Thoracic aorta (tissue), 2 donors: ENCODE measurements at regions not wholly inside any gene's neighbourhood (a gene's known extent, or its start where the extent isn't known, plus 50 kb on each side); places are given as distances from the start of the nearest gene placed in this dataset.

ENCODE experiments used
- ATAC-seq: fragments of 150-250 bp; one replicate; pipeline ENCODE4 v1.8.0; 2017; ENCODE audit warnings: low read depth; ENCODE audit not compliant: insufficient number of reproducible peaks, low FRiP score
- DNase-seq: peaks from one replicate; pipeline ENCODE4 v3.0.0-alpha.2; 2020; ENCODE audit warnings: low spot score
- H3K27ac ChIP-seq, 2 donors: fragments of 200-600 bp; sonication (generic); 1 replicate in 1 of 2; 2 replicates in 1 of 2; pipeline ENCODE4 v1.5.1; 2016; ENCODE audit warnings: mild to moderate bottlenecking in 2 of 2, moderate library complexity in 2 of 2
- H3K27me3 ChIP-seq: fragments of 200-600 bp; sonication (generic); replicated peaks from 2 replicates; pipeline ENCODE4 v1.6.0; 2016; ENCODE audit warnings: mild to moderate bottlenecking; ENCODE audit not compliant: insufficient read depth
- H3K36me3 ChIP-seq: fragments of 200-600 bp; sonication (generic); one replicate; pipeline ENCODE4 v1.5.1; 2016
- H3K4me1 ChIP-seq, 2 donors: fragments of 200-600 bp; sonication (generic); 1 replicate in 1 of 2; 2 replicates in 1 of 2; pipeline versions ENCODE4 v1.5.1 to v1.6.0; 2016; ENCODE audit warnings: low read depth in 2 of 2, mild to moderate bottlenecking in 1 of 2; ENCODE audit not compliant: control insufficient read depth in 1 of 2
- H3K4me3 ChIP-seq: fragments of 200-600 bp; sonication (generic); 2 replicates; pipeline ENCODE4 v1.5.1; 2016; ENCODE audit warnings: mild to moderate bottlenecking
- H3K9me3 ChIP-seq: fragments of 200-600 bp; sonication (generic); 2 replicates; pipeline ENCODE4 v1.5.1; 2016
- TF ChIP-seq, protein P1 (sequence below): fragments of 200-600 bp; sonication (generic); IDR thresholded peaks from one replicate; pipeline ENCODE4 v1.5.1; 2019; ENCODE audit warnings: antibody characterized with exemption

DNA sequence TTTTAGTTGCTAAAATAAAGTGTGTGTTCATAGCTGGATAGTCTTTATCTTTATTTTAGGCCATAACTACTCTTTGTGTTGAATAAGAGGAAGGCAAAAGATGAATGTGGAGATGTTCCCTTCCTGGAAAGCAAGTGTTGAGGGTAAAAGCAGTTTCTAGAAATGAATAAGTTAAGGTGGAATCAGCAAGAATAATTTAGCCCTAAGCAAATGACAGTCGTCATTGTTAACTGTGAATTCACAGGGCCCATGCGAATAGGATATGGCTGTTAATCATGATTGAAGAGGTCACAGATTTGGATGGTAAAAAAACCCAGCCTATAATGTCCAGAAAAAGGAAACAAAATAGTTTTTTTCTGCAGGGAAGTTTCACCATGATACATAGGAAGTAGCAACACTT, 167.8 kb upstream of the PPP3CA start:
- Histone ChIP-seq H3K27ac (no peak overlapping the region), H3K27me3 (no peaks in the 10 kb centered on the region), H3K4me1 (no peaks in the 10 kb centered on the region), H3K9me3 (no peaks in the 10 kb centered on the region), H3K4me3 (no peak overlapping the region), H3K36me3 (no peaks in the 10 kb centered on the region)
- TF ChIP-seq, protein P1, sequence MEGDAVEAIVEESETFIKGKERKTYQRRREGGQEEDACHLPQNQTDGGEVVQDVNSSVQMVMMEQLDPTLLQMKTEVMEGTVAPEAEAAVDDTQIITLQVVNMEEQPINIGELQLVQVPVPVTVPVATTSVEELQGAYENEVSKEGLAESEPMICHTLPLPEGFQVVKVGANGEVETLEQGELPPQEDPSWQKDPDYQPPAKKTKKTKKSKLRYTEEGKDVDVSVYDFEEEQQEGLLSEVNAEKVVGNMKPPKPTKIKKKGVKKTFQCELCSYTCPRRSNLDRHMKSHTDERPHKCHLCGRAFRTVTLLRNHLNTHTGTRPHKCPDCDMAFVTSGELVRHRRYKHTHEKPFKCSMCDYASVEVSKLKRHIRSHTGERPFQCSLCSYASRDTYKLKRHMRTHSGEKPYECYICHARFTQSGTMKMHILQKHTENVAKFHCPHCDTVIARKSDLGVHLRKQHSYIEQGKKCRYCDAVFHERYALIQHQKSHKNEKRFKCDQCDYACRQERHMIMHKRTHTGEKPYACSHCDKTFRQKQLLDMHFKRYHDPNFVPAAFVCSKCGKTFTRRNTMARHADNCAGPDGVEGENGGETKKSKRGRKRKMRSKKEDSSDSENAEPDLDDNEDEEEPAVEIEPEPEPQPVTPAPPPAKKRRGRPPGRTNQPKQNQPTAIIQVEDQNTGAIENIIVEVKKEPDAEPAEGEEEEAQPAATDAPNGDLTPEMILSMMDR = no peak
- no peak for ATAC-seq
- DNase-seq = no peak

GRCh38 chr4:101512416-101512815, 165.1 kb upstream of the PPP3CA start:
- Histone ChIP-seq H3K4me3 (no peak overlapping the region), H3K36me3 (no peaks in the 10 kb centered on the region), H3K27ac (no peak overlapping the region), H3K4me1 (no peaks in the 10 kb centered on the region), H3K27me3 (no peaks in the 10 kb centered on the region), H3K9me3 (no peaks in the 10 kb centered on the region)
- DNase-seq (no peak), ATAC-seq (no peak)
- TF ChIP-seq, protein P1 = no peak

DNA sequence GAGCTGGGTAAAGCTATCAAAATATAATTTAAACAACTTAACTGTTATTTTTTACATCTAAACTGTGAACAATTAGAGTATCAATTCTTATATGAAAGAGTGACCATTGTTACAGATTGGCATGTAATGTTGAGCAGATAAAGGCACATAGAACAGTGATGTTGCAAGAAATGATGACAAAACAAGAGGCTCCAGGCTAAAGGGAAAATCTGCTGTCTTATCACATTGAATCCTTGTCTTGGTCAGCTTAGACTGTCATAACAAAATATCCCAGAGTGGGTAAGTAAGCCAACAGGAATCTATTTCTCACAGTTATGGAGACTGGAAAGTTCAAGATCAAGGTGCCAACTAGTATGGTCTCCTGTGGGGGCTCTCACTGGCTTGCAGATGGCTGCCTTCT, 154.1 kb upstream of the PPP3CA start:
- TF ChIP-seq, protein P1 = no peak

GRCh38 chr4:101500742-101501141, 153.4 kb upstream of the PPP3CA start:
- no peaks in the 10 kb centered on the region for H3K9me3 ChIP-seq
- no peak overlapping the region for H3K27ac ChIP-seq
- TF ChIP-seq, protein P1 = no peak
- DNase-seq = no peak
- H3K27me3 ChIP-seq = no peaks in the 10 kb centered on the region
- no peak overlapping the region for H3K4me3 ChIP-seq
- no peak for ATAC-seq
- H3K36me3 ChIP-seq = no peaks in the 10 kb centered on the region
- H3K4me1 ChIP-seq = no peaks in the 10 kb centered on the region

More for the DNA sequence above, 154.1 kb upstream of the PPP3CA start:
- Histone ChIP-seq H3K9me3 (no peaks in the 10 kb centered on the region), H3K27ac (no peak overlapping the region), H3K4me3 (no peak overlapping the region), H3K36me3 (no peaks in the 10 kb centered on the region), H3K27me3 (no peaks in the 10 kb centered on the region), H3K4me1 (no peaks in the 10 kb centered on the region)
- ATAC-seq (no peak), DNase-seq (no peak)

DNA sequence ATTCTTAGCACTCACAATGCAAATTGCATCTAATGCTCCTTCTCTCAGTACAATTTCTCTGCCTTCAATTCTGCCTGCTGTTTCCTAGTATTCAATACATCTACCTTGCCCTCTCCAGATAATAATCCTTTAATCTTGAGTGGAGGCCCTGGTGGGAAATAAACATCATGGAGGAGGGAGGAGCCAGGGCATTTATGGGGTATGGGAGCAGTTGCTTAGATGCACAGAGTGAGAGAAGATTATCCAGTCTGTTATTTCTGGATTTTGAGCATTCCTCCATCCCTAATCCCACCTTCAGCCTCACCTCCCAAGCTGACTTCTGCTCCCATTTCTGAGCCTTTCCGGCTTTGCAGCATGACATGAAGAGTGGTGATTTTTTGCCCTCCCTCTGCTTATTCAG, 127.9 kb upstream of the PPP3CA start:
- no peaks in the 10 kb centered on the region for H3K36me3 ChIP-seq
- no peaks in the 10 kb centered on the region for H3K4me1 ChIP-seq
- ATAC-seq (no peak), DNase-seq (no peak)
- H3K27me3 ChIP-seq = no peaks in the 10 kb centered on the region
- H3K4me3 ChIP-seq = no peak overlapping the region
- no peaks in the 10 kb centered on the region for H3K9me3 ChIP-seq
- H3K27ac ChIP-seq = no peak overlapping the region
- TF ChIP-seq, protein P1 = no peak
